SW480 (cell line): ENCODE measurements at regions not wholly inside any gene's neighbourhood (a gene's known extent, or its start where the extent isn't known, plus 50 kb on each side); places are given as distances from the start of the nearest gene placed in this dataset.
"Not testable (repeated sequence)": the region's sequence is repeated elsewhere in the genome, so short reads cannot be mapped to it uniquely, and the experiment has no call there.

ENCODE experiments used
- DNase-seq: peaks from one replicate; pipeline ENCODE4 v3.0.0-alpha.2; 2016; ENCODE audit warnings: low spot score

GRCh38 chr7:142636751-142637150, 112.5 kb upstream of the PRSS1 start:
- no peak for DNase-seq

GRCh38 chr7:142636107-142636506, 113.2 kb upstream of the PRSS1 start:
- DNase-seq: not testable (repeated sequence)

- peak; percentile 79 for DNase-seq
These were observed 116.8 kb upstream of the PRSS1 start for GRCh38 chr7:142632271-142633134.

GRCh38 chr7:142629588-142630260, 119.5 kb upstream of the PRSS1 start:
- no peak for DNase-seq

GRCh38 chr7:142628945-142629344, 120.3 kb upstream of the PRSS1 start:
- DNase-seq: no peak

- not testable (repeated sequence) for DNase-seq
These were observed 122.0 kb upstream of the PRSS1 start for GRCh38 chr7:142627223-142627622.

- DNase-seq: peak; percentile 17
These were observed 122.7 kb upstream of the PRSS1 start for GRCh38 chr7:142626420-142627035.

GRCh38 chr7:142625216-142625615, 124.1 kb upstream of the PRSS1 start:
- DNase-seq: not testable (repeated sequence)

GRCh38 chr7:142620402-142620801, 128.9 kb upstream of the PRSS1 start:
- DNase-seq: no peak

- DNase-seq: no peak
These were observed 130.5 kb upstream of the PRSS1 start for GRCh38 chr7:142618655-142619351.

GRCh38 chr7:142616842-142617241, 132.4 kb upstream of the PRSS1 start:
- DNase-seq: no peak

- DNase-seq: no peak
These were observed 133.1 kb upstream of the PRSS1 start for GRCh38 chr7:142616121-142616643.

GRCh38 chr7:142615508-142615907, 133.8 kb upstream of the PRSS1 start:
- DNase-seq: no peak

GRCh38 chr7:142614116-142614515, 135.2 kb upstream of the PRSS1 start:
- no peak for DNase-seq

- DNase-seq: no peak
These were observed 136.9 kb upstream of the PRSS1 start for GRCh38 chr7:142612237-142612881.

GRCh38 chr7:142611566-142612236, 137.6 kb upstream of the PRSS1 start:
- DNase-seq: no peak

GRCh38 chr7:142608630-142609428, 140.4 kb upstream of the PRSS1 start:
- DNase-seq: peak; percentile 32

- DNase-seq: no peak
These were observed 141.9 kb upstream of the PRSS1 start for GRCh38 chr7:142607351-142607750.

GRCh38 chr7:142606081-142606480, 143.2 kb upstream of the PRSS1 start:
- DNase-seq: no peak

GRCh38 chr7:142604671-142605070, 144.6 kb upstream of the PRSS1 start:
- DNase-seq: no peak
